NB4 (cell line): ENCODE measurements at regions not wholly inside any gene's neighbourhood (a gene's known extent, or its start where the extent isn't known, plus 50 kb on each side); places are given as distances from the start of the nearest gene placed in this dataset.
"Not testable (repeated sequence)": the region's sequence is repeated elsewhere in the genome, so short reads cannot be mapped to it uniquely, and the experiment has no call there.

Experiments
- DNase-seq: peaks from one replicate; pipeline ENCODE4 v3.0.0; 2010; ENCODE audit warnings: low read depth
- H3K4me3 ChIP-seq: one replicate; pipeline ENCODE4 v1.5.1; 2011; ENCODE audit warnings: mild to moderate bottlenecking, low read depth, low read length, moderate library complexity
- CTCF ChIP-seq: IDR thresholded peaks from one replicate; pipeline ENCODE4 v1.5.1; 2012; ENCODE audit warnings: low read depth, low read length
- MAX ChIP-seq: IDR thresholded peaks from 2 replicates; pipeline ENCODE4 v1.6.1; 2011; ENCODE audit warnings: low read depth, low read length
- MYC ChIP-seq: IDR thresholded peaks from 2 replicates; pipeline ENCODE4 v1.6.1; 2011; ENCODE audit warnings: low read depth, low read length
- POLR2A ChIP-seq: IDR thresholded peaks from 2 replicates; pipeline ENCODE4 v1.6.1; 2011; ENCODE audit warnings: mild to moderate bottlenecking; ENCODE audit not compliant: insufficient read length; ENCODE audit errors: extremely low read depth

- no peak for DNase-seq
- no peak overlapping the region for H3K4me3 ChIP-seq
- no peak for TF ChIP-seq MYC
- no peak for TF ChIP-seq CTCF
- TF ChIP-seq POLR2A: no peak
- TF ChIP-seq MAX: no peak
Measured at GRCh38 chr2:120541553-120541932, 194.1 kb upstream of the GLI2 start.

- no peak for TF ChIP-seq MYC
- no peak for TF ChIP-seq CTCF
- TF ChIP-seq POLR2A: no peak
- DNase-seq: no peak
- H3K4me3 ChIP-seq: no peak overlapping the region
Measured at GRCh38 chr2:120541972-120542670, 193.5 kb upstream of the GLI2 start.

- TF ChIP-seq MYC (no peak), MAX (no peak), CTCF (no peak), POLR2A (no peak)
- DNase-seq: no peak
- no peak overlapping the region for H3K4me3 ChIP-seq
Measured at GRCh38 chr2:120542911-120543527, 192.6 kb upstream of the GLI2 start.

- no peak for DNase-seq
- TF ChIP-seq MYC (no peak), POLR2A (no peak), CTCF (no peak), MAX (no peak)
- H3K4me3 ChIP-seq: no peak overlapping the region
Measured at GRCh38 chr2:120543899-120544298, 191.8 kb upstream of the GLI2 start.

GRCh38 chr2:120544522-120544921, 191.1 kb upstream of the GLI2 start:
- no peak overlapping the region for H3K4me3 ChIP-seq
- TF ChIP-seq CTCF (no peak), POLR2A (no peak), MAX (no peak)
- DNase-seq: no peak

GRCh38 chr2:120545007-120545406, 190.7 kb upstream of the GLI2 start:
- not testable (repeated sequence) for DNase-seq, H3K4me3 ChIP-seq
